Esophagus muscularis mucosa (tissue), 3 donors: ENCODE measurements at regions not wholly inside any gene's neighbourhood (a gene's known extent, or its start where the extent isn't known, plus 50 kb on each side); places are given as distances from the start of the nearest gene placed in this dataset.

Source experiments
- CTCF ChIP-seq, 3 experiments: fragments of 200-600 bp in 2 of 3; fragments of 450-650 bp in 1 of 3; sonication (generic) in 2 of 3; IDR thresholded peaks; one replicate each; pipeline ENCODE4 v1.5.1; 2017 to 2019; ENCODE audit warnings: antibody characterized with exemption in 3 of 3, mild to moderate bottlenecking in 2 of 3, moderate library complexity in 1 of 3
- POLR2A ChIP-seq: fragments of 450-650 bp; IDR thresholded peaks from one replicate; pipeline ENCODE4 v1.6.1; 2017; ENCODE audit warnings: antibody characterized with exemption, moderate library complexity, mild to moderate bottlenecking, low read depth
- POLR2AphosphoS5 ChIP-seq, 2 donors: sonication (generic); formaldehyde crosslinking; IDR thresholded peaks; one replicate each; pipeline ENCODE4 v1.6.1; 2017; ENCODE audit warnings: antibody characterized with exemption in 2 of 2

DNA sequence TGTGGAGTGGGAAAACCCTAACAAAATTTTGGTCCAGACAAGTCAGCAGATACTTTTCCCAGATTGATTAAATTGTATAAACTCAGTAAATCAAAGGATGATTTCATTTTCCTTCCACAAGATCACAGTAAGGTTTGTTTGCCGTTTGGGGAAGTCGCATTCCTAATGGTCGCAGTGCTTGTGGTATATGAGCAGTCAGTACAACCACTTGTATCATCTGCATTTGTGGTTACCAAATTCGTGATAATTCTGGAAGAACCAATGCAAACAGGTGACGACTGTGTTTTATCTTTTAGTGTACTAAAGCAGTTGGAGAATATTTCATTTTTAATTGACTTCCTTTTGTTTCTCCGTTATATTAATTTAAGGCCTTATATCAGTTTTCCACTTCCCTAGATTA is 100.0 kb upstream of the CNTN6 start:
- TF ChIP-seq CTCF (IDR thresholded peaks at IDR 0.05) (no peak), POLR2AphosphoS5 (IDR thresholded peaks at IDR 0.05) (no peak), POLR2A (no peak)
